ENCODE measurements at regions not wholly inside any gene's neighbourhood (a gene's known extent, or its start where the extent isn't known, plus 50 kb on each side); places are given as distances from the start of the nearest gene placed in this dataset.

DNA sequence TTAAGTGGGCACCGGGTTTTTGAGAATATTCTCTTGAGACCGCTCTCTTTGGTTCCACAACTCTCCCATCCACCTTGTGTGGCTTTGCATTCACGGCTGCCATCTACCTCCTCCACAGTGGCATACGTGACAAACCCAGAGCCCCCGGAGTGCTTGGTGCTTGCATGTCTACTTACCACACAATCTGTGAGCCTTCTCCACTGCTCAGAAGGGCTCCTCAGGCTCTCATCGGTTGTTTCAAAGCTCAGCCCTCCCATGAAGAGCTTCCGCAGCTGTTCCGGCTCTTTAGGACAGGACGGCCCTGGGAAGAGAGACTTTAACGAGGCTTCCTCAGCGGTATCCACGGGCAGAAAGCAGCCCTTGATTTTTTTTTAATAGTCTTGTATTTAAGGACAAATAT is 167.6 kb upstream of the ANK2 start:
- intact Hi-C loops (cut with DNase I, micrococcal nuclease), result no loop called here
- ATAC-seq (no peak), DNase-seq (no peak)

DNA sequence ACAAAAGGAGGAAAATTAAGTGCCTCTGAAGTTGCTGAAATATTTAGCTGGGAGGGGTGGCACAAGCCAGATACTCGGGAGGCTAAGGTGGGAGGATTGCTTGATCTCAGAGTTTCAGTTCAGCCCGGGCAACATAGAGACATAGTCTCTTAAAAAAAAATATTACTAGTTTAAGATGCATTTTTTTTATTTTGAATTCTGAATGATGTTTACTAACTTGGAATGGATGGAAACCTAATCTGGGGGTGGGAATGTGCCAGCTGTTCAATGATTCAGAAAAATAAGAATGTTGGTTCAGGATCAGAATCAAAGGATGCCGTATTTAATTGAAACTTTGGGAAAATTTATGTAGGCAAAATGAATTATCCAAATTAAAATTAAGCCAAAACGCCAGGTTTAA is 167.2 kb upstream of the ANK2 start:
- intact Hi-C loops (cut with DNase I, micrococcal nuclease), result no loop called here
- no peak for DNase-seq
- ATAC-seq, result no peak

DNA sequence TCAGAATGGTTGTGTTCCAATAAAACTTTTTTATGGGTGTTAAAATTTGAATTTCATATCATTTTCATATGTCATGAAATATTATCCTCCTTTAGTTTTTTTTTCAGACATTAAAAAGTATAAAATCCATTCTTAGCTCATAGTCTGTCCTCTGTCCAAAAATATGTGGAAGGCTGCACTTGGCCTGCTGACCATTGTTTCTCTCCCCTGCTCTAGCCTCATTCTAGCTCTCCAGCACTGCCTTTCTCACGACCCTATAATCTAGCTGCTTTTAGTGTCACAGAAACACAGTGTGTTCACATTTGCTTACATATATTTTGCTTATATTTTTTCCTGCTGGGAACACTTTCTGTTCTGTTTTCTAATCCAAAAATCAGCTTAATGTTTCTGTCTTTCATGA is 165.0 kb upstream of the ANK2 start:
- DNase-seq, result no peak
- intact Hi-C loops (cut with DNase I, micrococcal nuclease), result no loop called here
- ATAC-seq, result no peak

DNA sequence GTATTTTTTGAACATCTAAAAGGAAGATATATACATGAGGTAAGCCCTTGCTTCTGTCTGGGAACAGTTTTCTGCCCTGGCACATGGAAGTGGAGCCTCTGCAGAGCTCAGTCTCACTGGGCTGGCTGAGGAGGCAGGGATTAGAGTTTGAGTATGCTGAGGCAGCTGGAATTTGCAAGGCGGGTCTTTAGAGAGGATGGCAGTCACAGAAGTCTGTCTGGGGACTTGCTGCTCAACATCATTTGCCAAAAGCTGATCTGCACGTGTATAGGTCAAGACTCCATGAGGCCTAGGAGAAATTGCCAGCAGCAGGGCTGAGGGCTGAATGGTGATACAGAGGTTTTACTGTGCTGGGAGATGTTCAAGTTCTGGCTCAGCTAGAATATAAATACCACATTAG is 163.6 kb upstream of the ANK2 start:
- no peak for ATAC-seq
- no peak for DNase-seq
- intact Hi-C loops (cut with DNase I, micrococcal nuclease), result no loop called here

DNA sequence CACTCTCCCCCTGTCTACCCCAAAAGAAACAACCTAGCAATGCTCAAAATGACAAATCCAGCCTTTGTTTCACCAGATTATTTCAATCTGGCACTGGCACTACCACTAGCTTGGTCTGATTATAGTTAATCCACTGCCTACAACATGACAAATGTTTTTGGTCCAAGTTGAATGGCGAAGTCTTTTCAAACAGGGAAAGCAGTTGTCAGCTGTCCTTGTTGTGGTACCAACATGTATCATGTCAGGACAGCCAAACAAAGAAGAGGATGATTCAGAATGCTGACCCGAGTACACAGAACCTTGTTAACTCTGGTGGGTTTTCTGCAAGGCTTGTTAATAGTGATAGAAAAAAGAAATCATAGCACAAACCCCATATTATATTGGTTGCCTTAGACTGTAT is 160.8 kb upstream of the ANK2 start:
- DNase-seq (no peak), ATAC-seq (no peak)
- intact Hi-C loops (cut with DNase I, micrococcal nuclease), result no loop called here

DNA sequence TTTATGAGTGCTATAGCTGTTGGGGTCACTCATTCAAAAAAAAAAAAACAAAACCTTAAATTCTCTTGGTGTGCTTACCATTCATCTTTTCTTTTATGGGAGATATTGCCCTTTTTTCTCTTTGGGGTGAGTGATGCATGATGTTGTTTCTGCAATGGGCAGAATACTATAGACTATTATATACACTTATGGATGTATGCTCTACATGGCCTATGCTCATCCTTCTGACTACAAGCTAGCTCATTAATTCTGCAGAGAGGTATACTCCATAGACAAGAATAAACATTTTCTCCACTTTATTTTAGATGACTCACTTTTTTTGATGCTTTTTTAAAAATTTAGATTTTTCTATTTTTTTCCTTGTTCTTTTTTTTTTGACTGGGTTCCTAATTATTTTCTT is 160.3 kb upstream of the ANK2 start:
- no peak for ATAC-seq
- DNase-seq, result no peak
- intact Hi-C loops (cut with DNase I, micrococcal nuclease), result no loop called here

DNA sequence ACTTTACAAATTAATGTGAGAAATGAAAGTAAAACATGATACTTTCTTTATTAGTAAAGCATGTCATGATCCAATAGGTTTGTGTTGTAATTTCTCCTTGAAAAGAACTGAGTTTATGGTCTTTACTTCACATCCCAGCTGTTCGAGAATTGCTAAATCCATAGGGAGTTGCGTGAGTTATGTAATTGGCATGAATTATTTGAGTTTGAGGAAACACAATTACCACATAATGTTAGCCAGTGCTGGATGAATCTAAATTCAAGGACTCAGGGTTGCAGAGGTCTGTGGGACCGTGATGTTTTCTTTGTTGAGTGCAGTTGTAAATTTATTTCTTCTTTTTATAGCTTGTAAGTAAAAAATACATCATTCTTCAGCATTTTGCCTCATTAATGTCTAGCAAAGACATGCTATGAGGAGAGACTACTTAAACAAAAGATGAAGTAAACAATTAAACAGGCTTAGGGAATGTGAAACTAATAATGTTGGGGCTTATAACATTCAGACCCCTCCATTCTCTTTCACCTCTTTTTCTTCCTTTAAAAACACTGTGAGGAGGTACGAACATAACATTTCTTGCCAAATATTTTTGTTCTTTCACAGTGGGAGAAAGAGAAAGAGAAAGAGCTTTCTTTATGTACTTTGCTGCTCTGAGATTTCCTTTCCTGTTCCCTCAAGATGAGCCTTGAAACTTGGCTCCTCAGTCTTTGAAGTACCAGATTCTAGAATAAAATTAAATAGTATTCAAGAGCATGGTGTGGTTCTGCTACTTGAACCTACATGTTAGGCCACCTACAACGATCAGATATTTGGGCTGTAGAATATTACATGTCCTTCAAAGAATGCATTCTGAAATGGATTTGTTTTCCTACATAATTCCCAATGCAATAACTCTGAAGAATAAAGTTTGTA is 159.6 kb upstream of the ANK2 start:
- ATAC-seq, result no peak
- no peak for DNase-seq
- intact Hi-C loops (cut with DNase I, micrococcal nuclease), result no loop called here

DNA sequence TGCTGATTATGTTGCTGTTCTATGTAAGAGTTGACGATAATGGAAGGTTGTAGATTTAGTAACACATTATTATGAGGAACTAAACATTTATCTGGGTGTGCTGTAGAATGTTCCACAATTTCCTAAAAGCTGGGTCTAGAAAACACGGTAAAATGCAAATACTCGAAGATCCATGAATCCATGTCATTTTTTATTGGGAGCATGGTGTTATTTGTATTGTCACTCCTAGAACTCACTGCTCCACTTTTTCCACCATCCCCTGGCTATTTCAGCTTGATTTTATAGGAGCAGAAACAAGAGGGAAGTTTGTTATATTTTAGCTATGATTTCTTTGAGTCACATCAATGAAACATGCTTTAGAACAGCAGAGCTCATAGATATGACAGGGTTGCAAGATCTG is 155.0 kb upstream of the ANK2 start:
- intact Hi-C loops (cut with DNase I, micrococcal nuclease), result no loop called here
- ATAC-seq, result no peak
- DNase-seq, result no peak

DNA sequence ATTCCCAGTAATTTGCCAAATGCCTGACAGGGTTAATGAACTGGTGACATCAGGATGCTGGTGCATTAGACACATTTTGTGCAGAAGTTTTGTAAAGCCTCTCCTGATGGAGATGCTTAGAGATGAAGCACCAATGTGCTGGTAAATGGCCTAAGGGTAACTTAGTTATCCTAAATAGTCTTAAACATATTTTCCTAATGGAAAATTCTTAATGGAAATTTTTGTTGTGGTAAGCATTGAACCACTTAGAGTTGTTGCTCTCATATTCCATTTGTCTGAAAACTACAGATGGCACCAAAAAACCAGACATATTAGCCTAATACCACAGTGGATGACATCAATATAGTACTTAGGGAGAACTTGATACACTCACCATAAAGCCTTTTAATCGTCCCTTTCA is 154.5 kb upstream of the ANK2 start:
- DNase-seq (no peak), ATAC-seq (no peak)
- intact Hi-C loops (cut with DNase I, micrococcal nuclease), result no loop called here

DNA sequence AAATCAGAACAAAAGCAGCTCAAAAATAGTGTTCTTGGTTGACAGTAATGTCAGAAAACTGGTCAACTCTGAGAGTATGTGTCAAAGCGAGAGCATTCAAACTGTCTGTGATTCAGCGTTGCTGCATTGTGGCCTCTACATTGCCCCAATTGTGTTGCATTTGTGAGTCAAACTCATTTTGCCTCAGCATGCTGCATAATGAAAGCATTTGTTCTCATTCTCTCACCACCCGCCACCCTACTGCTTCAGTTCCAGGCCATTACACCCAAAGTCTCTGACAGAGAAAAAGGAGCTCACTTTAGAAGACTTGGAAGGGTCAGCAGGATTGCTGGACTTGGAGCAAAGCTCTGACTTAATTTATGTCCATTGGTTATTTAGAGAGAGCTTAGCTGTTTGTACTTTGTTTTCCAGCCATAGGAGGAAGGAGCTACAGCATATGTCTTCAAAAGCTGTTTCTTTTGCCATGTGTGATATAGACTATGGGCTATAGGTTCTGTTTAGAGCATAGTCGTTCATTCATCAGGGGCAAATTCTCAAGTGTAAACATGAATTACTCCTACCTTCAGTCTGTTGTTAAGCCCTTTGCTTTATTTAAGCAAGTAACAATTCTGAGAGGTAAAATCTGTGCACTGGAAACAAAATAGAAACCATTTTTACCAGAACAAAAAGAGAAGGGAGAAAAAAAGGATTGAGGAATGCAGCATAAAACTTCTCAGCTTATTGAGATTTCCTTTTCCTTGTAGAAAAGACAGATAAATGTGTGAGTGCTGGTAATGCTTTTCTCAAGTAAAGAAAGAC is 153.4 kb upstream of the ANK2 start:
- intact Hi-C loops (cut with DNase I, micrococcal nuclease), result no loop called here
- DNase-seq, result no peak
- ATAC-seq, result no peak

DNA sequence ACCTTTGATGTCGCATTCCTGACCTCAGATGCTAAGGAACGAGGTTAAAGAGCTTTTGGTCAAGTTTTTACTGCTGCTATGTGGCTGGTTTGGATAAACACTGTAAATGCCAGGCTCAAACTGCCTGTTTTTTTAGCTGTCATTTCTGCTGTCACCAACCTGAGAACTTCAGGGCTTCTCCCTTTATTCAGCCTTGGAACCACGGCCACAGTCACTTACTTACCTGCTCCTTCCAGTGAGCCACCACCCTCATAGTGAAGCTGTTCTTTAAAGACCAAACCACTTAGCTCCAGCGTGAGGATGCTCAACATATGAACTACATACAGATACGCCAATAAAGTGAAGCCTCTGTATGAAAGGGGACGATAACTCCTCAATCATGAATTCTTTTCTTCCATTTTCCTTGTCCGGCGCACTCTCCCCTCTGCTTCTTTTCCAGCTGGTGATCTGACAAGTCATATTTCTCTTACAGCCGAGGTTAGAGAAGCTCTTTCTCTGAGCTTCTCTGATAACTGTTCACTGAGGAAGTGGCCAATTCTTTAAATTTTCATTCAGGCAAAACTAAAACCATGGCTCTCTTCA is 152.8 kb upstream of the ANK2 start:
- DNase-seq, result no peak
- intact Hi-C loops (cut with DNase I, micrococcal nuclease), result no loop called here
- ATAC-seq, result no peak

DNA sequence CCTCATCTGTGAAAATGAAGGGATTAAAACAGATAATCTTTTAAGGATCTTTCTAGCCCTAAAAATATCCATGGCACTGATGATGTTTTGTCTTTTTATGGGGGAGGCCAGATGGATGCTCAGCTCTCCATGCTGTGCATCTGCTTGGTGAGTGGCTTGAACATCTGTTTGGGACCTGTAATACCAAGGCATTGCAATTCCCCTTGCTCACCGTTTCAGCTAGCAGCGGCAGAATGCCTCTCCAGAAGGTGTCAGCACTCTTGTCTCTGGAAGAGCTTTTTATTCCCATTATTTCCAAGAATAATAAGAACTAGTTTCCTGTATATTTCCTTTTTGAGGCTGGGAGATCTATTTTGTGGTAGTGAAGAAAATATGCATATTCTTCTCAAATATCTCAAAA is 151.9 kb upstream of the ANK2 start:
- DNase-seq, result no peak
- no peak for ATAC-seq
- intact Hi-C loops (cut with DNase I, micrococcal nuclease), result no loop called here

DNA sequence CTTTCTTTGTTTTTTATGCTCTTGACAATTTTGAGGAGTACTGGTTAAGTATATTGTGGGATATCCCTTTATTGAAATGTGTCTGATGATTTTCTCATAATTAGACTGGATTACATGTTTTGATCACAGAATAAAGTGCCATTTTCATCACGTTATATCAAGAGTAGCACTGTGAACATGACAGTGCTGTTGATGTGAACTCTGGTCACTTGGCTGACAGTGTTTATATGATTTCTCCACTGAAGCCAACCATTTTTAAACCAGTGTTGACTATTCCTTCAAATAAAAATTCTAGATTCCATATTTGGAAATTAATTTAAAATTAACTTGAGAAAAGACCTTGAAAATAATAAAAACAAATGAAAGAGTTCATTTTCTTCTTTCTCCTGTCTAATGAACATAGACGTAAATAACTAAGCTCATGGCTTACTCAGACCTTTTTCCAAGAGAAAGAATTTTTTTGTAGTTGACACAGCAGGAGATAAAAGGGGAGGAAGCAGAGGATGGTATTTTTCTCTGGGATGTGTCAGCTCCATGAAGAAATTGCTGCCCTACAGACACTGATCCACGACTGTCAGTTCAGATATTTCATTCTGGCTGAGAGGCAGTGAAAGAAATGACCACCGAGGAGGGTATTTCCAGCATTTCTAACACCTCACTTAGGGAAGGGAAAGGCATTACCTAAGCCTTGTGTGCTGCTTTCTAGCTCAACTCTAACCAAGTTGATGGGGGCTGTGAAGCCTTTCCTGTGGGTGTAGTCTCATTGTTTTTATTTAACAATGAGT is 150.9 kb upstream of the ANK2 start:
- ATAC-seq, result no peak
- intact Hi-C loops (cut with DNase I, micrococcal nuclease), result no loop called here
- DNase-seq, result no peak

DNA sequence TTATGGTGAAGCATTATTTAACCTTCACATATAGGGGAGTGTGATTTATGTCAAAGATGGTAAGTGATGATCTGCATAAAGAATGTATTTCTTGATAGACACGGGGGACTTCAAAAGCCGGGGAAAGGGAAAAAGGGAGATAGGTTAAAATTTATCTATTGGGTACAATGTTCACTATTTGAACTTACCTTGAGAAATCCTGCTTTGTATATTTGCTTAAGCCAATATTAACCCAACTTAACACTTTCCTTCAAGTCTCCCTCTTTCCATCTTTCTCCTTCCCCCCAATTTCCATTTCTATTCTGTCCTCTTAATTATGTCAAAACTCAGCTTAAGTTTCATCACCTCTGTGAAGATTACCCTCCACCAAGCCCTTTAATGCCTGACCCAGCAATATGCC is 149.0 kb upstream of the ANK2 start:
- intact Hi-C loops (cut with DNase I, micrococcal nuclease), result no loop called here
- no peak for ATAC-seq
- no peak for DNase-seq

DNA sequence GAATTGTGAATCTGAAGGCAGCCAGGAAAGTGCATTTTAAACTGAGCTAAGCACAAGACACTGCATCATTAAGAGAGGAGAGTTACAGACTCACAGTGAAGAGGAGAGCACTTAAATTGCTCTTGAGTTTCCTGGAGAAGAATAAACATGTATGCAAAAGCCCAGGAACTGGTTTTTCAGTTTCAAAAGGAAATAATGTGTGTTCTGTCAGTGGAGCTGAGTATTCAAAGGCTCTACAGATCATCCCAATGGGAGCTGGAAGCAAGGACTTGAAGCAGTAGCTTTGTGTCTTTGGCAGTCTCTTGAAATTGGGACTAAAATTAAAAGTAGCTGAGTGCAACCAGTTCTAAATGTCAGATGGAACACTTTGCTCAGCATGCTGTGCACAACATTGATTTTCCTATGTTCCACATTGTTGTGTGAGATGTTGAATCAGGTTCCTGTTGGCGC is 147.5 kb upstream of the ANK2 start:
- ATAC-seq (no peak), DNase-seq (no peak)
- intact Hi-C loops (cut with DNase I, micrococcal nuclease), result no loop called here

DNA sequence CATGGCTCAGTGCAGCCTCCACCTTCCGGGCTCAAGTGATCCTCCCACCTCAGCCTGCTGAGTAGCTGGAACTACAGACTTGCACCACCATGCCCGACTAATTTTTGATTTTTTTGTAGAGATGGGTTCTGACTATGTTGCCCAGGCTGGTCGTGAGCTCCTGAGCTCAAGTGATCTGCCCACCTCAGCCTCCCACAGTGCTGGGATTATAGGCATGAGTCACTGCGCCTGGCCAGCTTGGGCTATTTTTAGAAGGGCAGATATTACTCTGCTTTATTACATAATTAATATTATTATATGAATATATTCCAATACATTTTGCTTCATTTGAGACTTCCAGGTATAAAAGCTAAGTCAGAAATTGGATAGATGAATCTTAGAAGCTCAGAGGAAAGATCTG is 143.7 kb upstream of the ANK2 start:
- ATAC-seq (no peak), DNase-seq (no peak)
- intact Hi-C loops (cut with DNase I, micrococcal nuclease), result no loop called here

DNA sequence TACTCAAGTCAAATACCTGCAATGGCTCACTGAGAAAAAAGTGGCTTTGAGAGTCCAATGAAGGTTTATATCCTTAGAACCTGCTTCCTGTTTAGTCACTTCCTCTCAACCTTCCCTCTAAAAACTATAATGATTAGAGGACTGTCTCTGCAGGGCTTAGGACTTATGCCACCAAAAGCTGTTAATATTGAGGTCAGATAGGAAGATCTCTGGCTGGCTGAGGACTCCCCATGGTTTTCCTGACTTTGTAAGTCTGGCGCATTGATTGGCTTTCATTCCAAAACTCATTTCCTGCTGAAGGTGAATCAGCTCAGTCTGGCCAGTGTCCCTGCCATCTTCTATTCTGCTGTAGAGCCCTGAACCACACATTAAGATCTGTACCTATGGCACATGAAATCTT is 140.9 kb upstream of the ANK2 start:
- ATAC-seq (no peak), DNase-seq (no peak)
- intact Hi-C loops (cut with DNase I, micrococcal nuclease), result no loop called here

DNA sequence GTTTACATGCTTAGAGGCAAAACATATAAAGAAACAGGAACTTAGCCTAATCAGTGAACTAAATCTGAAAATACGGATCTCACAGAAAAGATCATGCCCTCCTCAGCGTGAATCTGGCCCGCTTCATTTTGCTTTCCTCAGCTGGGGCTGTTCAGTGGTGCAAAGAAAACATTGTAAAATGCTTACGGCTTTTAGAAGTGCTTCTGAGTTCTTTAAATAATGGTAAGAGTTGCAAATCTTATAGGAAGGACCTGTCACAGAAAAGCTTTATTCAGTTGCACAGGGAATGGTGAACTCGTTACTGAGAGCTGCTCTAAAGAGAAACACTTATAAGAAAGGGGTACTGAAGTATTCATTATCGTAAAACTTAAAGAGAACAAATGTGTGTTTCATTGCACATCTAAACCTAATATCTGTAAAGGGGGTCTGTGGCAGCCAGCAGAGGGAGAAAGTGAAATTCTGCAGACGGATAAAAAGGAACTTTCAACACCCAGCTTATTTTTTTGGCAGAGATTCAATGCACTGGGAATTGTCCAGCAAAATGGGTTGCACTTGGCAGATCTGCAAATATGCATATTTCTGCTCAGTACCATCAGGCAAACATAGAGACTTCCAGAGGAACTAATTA is 139.2 kb upstream of the ANK2 start:
- DNase-seq, result no peak

DNA sequence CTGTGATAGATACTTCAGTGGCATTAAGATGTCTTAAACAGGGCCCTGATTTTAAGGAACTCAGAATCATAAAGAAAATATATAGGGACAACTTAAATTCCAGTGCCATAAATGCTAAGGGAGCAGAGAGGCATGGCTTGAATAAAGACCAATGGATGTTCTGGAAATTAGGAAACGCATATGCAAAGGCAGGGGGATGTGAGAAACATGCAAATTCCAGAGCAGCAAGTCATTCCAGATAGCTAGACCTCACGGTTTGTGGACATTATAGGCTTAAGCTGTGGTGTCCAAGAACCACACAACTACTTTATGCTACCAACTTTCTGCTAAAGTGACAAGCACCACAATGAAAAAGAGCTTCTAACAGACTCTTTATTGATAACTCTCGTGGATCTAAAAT is 132.6 kb upstream of the ANK2 start:
- intact Hi-C loops (cut with DNase I, micrococcal nuclease), result no loop called here
- DNase-seq, result no peak

More for the DNA sequence above, 139.2 kb upstream of the ANK2 start:
- intact Hi-C loops (cut with DNase I, micrococcal nuclease), result no loop called here
- no peak for ATAC-seq

More for the DNA sequence above, 132.6 kb upstream of the ANK2 start:
- no peak for ATAC-seq

All from left colon (tissue), 2 donors.